K562 (cell line): ENCODE measurements at regions not wholly inside any gene's neighbourhood (a gene's known extent, or its start where the extent isn't known, plus 50 kb on each side); places are given as distances from the start of the nearest gene placed in this dataset.

Experiments
- ZBTB40 ChIP-seq, 2 experiments: fragments of 450-650 bp in 1 of 2; sonication (generic) in 1 of 2; formaldehyde crosslinking in 1 of 2; IDR thresholded peaks; 2 replicates each; pipeline versions ENCODE4 v1.7.1 to v1.9.0; 2016 to 2022; ENCODE audit warnings: inconsistent platforms in 1 of 2, mild to moderate bottlenecking in 1 of 2, missing genetic modification reagents in 1 of 2

- no peak for TF ChIP-seq ZBTB40 (IDR thresholded peaks at IDR 0.05)
- no peak for TF ChIP-seq ZBTB40 (CRISPR knock-in tag; IDR thresholded peaks at IDR 0.05)
Measured at GRCh38 chr16:66182592-66182991, 183.9 kb upstream of the CDH5 start (continued).
